Gastroesophageal sphincter (tissue), 4 donors: ENCODE measurements at regions not wholly inside any gene's neighbourhood (a gene's known extent, or its start where the extent isn't known, plus 50 kb on each side); places are given as distances from the start of the nearest gene placed in this dataset.

Source experiments
- ATAC-seq: fragments of 150-250 bp; one replicate; pipeline ENCODE4 v1.9.1; 2016; ENCODE audit warnings: mild to moderate bottlenecking, moderate library complexity
- H3K27ac ChIP-seq, 4 donors: fragments of 200-600 bp; sonication (generic) in 3 of 4; 1 replicate in 3 of 4; 2 replicates in 1 of 4; pipeline ENCODE4 v1.5.1; 2016 to 2019
- H3K27me3 ChIP-seq: fragments of 200-600 bp; sonication (generic); one replicate; pipeline ENCODE4 v1.5.1; 2019
- H3K36me3 ChIP-seq, 2 donors: fragments of 200-600 bp; sonication (generic); one replicate each; pipeline ENCODE4 v1.5.1; 2019; ENCODE audit warnings: control low read depth in 1 of 2
- H3K4me1 ChIP-seq, 3 donors: fragments of 200-600 bp; sonication (generic); 1 replicate in 2 of 3; 2 replicates in 1 of 3; pipeline ENCODE4 v1.5.1; 2016 to 2019; ENCODE audit warnings: control low read depth in 2 of 3
- H3K4me3 ChIP-seq, 2 donors: fragments of 200-600 bp; sonication (generic); one replicate each; pipeline ENCODE4 v1.5.1; 2019; ENCODE audit warnings: mild to moderate bottlenecking in 1 of 2, moderate library complexity in 1 of 2
- H3K9me3 ChIP-seq, 3 donors: fragments of 200-600 bp; sonication (generic); one replicate each; pipeline ENCODE4 v1.5.1; 2017 to 2019; ENCODE audit warnings: control low read depth in 2 of 3
- EP300 ChIP-seq: sonication (generic); formaldehyde crosslinking; IDR thresholded peaks from one replicate; pipeline ENCODE4 v1.6.1; 2017; ENCODE audit warnings: antibody characterized with exemption, mild to moderate bottlenecking
- POLR2A ChIP-seq, 2 donors: fragments of 450-650 bp; IDR thresholded peaks; one replicate each; pipeline ENCODE4 v1.6.1; 2017; ENCODE audit warnings: antibody characterized with exemption in 2 of 2, mild to moderate bottlenecking in 2 of 2, moderate library complexity in 1 of 2
- POLR2AphosphoS5 ChIP-seq: sonication (generic); formaldehyde crosslinking; IDR thresholded peaks from one replicate; pipeline ENCODE4 v1.6.1; 2017; ENCODE audit warnings: antibody characterized with exemption
- WGBS, 2 donors: methylation state at CpG; one replicate each; pipeline ENCODE4 v1.1.5; 2018; ENCODE audit warnings: low coverage in 1 of 2; 5-methylcytosine and 5-hydroxymethylcytosine counted together
- TF ChIP-seq, protein P1 (sequence below), 4 experiments: fragments of 200-600 bp in 2 of 4; fragments of 450-650 bp in 2 of 4; sonication (generic) in 1 of 4; IDR thresholded peaks; one replicate each; pipeline ENCODE4 v1.5.1; 2017 to 2019; ENCODE audit warnings: antibody characterized with exemption in 4 of 4, mild to moderate bottlenecking in 2 of 4, moderate library complexity in 2 of 4

DNA sequence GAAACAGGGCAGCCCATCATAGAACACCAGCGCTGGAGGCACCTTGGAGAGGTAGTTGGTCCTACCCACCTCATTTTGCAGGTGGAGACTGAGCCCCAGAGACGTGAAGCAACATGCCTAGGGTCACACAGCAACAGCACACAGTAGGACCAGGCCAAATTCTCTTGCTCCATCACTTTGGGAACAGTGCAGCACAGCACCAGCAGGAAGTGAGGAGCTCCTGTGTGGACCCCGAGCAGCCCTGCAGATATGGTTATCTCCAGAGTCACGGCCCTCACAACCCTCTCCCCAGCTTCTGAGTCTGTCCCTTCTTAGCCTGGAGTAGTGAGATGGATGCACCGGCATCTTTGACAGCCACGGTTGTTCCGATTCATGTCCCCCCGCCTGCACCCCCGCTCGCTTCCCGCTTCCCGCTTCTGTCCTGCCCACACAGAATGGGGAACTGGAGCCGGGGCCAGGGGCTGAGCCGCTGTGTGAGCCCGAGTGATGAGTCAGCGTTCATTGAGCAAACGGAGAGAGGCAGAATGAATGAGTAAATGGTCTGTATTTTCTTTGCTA lies 72.6 kb upstream of the DUSP22 start:
- WGBS, 2 donors: 16 to 33% methylated on average over 3 to 5 of the region's 17 CpGs
- Histone ChIP-seq H3K9me3 (no peaks in the 10 kb centered on the region), H3K4me1 (peaks cover 0 to 7% (median 0%) of the 10 kb centered on the region in 3 donors), H3K36me3 (no peaks in the 10 kb centered on the region), H3K27ac (no peak overlapping the region), H3K4me3 (no peak overlapping the region), H3K27me3 (peaks cover 59% of the 10 kb centered on the region)
- ATAC-seq: peak; percentile 39
- TF ChIP-seq POLR2AphosphoS5 (no peak), EP300 (no peak), POLR2A (IDR thresholded peaks at IDR 0.05) (no peak)
- TF ChIP-seq, protein P1, sequence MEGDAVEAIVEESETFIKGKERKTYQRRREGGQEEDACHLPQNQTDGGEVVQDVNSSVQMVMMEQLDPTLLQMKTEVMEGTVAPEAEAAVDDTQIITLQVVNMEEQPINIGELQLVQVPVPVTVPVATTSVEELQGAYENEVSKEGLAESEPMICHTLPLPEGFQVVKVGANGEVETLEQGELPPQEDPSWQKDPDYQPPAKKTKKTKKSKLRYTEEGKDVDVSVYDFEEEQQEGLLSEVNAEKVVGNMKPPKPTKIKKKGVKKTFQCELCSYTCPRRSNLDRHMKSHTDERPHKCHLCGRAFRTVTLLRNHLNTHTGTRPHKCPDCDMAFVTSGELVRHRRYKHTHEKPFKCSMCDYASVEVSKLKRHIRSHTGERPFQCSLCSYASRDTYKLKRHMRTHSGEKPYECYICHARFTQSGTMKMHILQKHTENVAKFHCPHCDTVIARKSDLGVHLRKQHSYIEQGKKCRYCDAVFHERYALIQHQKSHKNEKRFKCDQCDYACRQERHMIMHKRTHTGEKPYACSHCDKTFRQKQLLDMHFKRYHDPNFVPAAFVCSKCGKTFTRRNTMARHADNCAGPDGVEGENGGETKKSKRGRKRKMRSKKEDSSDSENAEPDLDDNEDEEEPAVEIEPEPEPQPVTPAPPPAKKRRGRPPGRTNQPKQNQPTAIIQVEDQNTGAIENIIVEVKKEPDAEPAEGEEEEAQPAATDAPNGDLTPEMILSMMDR (IDR thresholded peaks at IDR 0.05): no peak

- TF ChIP-seq POLR2A (IDR thresholded peaks at IDR 0.05) (no peak), POLR2AphosphoS5 (no peak), EP300 (no peak)
- TF ChIP-seq, protein P1 (IDR thresholded peaks at IDR 0.05): no peak
- Histone ChIP-seq H3K27ac (no peak overlapping the region), H3K9me3 (no peaks in the 10 kb centered on the region), H3K4me1 (peaks cover 0 to 7% (median 0%) of the 10 kb centered on the region in 3 donors), H3K36me3 (no peaks in the 10 kb centered on the region), H3K4me3 (no peak overlapping the region), H3K27me3 (peaks cover 60% of the 10 kb centered on the region)
- ATAC-seq: no peak
- WGBS, 2 donors: 74 to 92% methylated on average over 4 of the region's 4 CpGs
Observed at GRCh38 chr6:220312-220711, 72.0 kb upstream of the DUSP22 start.

- 60 to 71% methylated on average over 5 to 16 of the region's 16 CpGs for WGBS, 2 donors
- Histone ChIP-seq H3K27ac (no peak overlapping the region), H3K4me1 (peaks cover 0 to 7% (median 0%) of the 10 kb centered on the region in 3 donors), H3K27me3 (peaks cover 66% of the 10 kb centered on the region), H3K36me3 (no peaks in the 10 kb centered on the region), H3K9me3 (no peaks in the 10 kb centered on the region), H3K4me3 (no peak overlapping the region)
- no peak for TF ChIP-seq POLR2A (IDR thresholded peaks at IDR 0.05)
- TF ChIP-seq, protein P1 (IDR thresholded peaks at IDR 0.05): no peak
- no peak for TF ChIP-seq POLR2AphosphoS5
- ATAC-seq: no peak
Observed at GRCh38 chr6:220721-221475, 71.4 kb upstream of the DUSP22 start.

DNA sequence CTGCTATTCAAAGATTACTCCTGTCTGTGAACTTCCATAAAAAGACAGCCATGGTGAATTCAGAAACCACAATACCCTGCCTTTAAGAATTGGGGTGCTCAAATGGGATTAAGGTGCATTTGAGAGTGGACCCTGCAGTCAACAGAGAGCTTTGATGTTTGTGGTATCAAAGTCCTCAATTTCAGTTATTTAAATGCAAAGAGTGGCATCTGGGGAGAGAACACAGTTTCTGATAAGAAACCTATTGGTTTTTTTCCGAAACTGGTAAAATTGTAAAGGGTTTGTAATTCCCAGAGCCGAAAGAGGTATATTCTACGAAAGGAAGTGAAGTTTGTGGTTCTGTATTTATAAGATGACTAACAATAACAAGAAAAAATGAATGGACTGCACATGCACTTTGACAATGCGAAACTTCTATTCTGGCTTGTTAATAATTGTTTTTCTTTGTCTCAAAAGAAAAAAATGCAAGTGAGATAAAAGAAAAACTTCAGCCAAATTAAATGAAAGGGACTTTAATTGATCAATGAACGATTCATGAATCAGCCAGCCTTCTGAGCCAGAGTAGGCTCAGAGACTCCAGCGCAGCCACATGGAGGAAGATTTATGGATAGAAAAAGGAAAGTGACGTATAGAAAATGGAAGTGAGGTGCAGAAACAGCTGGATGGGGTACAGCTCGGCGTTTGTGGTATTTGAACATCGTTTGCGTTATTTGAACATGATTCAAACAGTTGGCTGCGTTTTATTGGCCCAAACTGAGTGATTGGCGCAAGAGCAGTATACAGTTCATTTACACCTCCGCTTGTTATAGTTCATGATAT lies 70.5 kb upstream of the DUSP22 start:
- no peak for ATAC-seq
- no peak for TF ChIP-seq EP300
- TF ChIP-seq, protein P1 (IDR thresholded peaks at IDR 0.05): no peak
- TF ChIP-seq POLR2A (IDR thresholded peaks at IDR 0.05): no peak
- TF ChIP-seq POLR2AphosphoS5: no peak
- WGBS, 2 donors: 53 to 60% methylated on average over 13 to 14 of the region's 14 CpGs

More for the DNA sequence above, 70.5 kb upstream of the DUSP22 start:
- Histone ChIP-seq H3K9me3 (no peaks in the 10 kb centered on the region), H3K4me3 (no peak overlapping the region), H3K36me3 (no peaks in the 10 kb centered on the region), H3K27ac (no peak overlapping the region), H3K27me3 (peaks cover 66% of the 10 kb centered on the region), H3K4me1 (peaks cover 0 to 7% (median 0%) of the 10 kb centered on the region in 3 donors)
